Neural cell (in vitro differentiated cells): ENCODE measurements at regions not wholly inside any gene's neighbourhood (a gene's known extent, or its start where the extent isn't known, plus 50 kb on each side); places are given as distances from the start of the nearest gene placed in this dataset.

ENCODE experiments used
- H2AFZ ChIP-seq: fragments of 200-600, 300-800 bp; sonication (generic), shearing (Covaris generic); 2 replicates; pipeline ENCODE4 v1.6.0; 2014; ENCODE audit warnings: low read depth, mild to moderate bottlenecking, antibody characterized with exemption, low read length, moderate library complexity
- H3F3A ChIP-seq: fragments of 200-600 bp; shearing (Covaris generic); 2 replicates; pipeline ENCODE4 v1.6.1; 2016; ENCODE audit warnings: mild to moderate bottlenecking, moderate library complexity, mixed read lengths, antibody characterized with exemption, low read length; ENCODE audit not compliant: insufficient read depth, poor library complexity, severe bottlenecking
- H3K27ac ChIP-seq: fragments of 200-600, 300-800 bp; sonication (generic), shearing (Covaris generic); 2 replicates; pipeline ENCODE4 v1.5.1; 2014; ENCODE audit warnings: mild to moderate bottlenecking, low read length, moderate library complexity
- H3K27me3 ChIP-seq: fragments of 300-800, 200-600 bp; sonication (generic), shearing (Covaris generic); 2 replicates; pipeline ENCODE4 v1.6.0; 2014; ENCODE audit warnings: mild to moderate bottlenecking, low read depth, low read length, moderate library complexity; ENCODE audit not compliant: insufficient read depth
- H3K36me3 ChIP-seq: fragments of 300-800, 200-600 bp; sonication (generic), shearing (Covaris generic); 2 replicates; pipeline ENCODE4 v1.5.1; 2014; ENCODE audit warnings: mild to moderate bottlenecking, antibody characterized with exemption, low read length, moderate library complexity; ENCODE audit not compliant: insufficient read depth
- H3K4me2 ChIP-seq: fragments of 300-800, 200-600 bp; sonication (generic), shearing (Covaris generic); 2 replicates; pipeline ENCODE4 v1.6.0; 2014; ENCODE audit warnings: mild to moderate bottlenecking, low read length
- H3K4me3 ChIP-seq: fragments of 300-800, 200-600 bp; sonication (generic), shearing (Covaris generic); 2 replicates; pipeline ENCODE4 v1.5.1; 2014; ENCODE audit warnings: mild to moderate bottlenecking, low read length, moderate library complexity
- H3K79me2 ChIP-seq: fragments of 200-600 bp; shearing (Covaris generic); replicated peaks from 2 replicates; pipeline ENCODE4 v1.6.0; 2014; ENCODE audit warnings: mild to moderate bottlenecking, low read length, moderate library complexity; ENCODE audit not compliant: insufficient read depth
- H3K9ac ChIP-seq: fragments of 300-800, 200-600 bp; sonication (generic), shearing (Covaris generic); 2 replicates; pipeline ENCODE4 v1.6.1; 2016; ENCODE audit warnings: mild to moderate bottlenecking, low read length, mixed read lengths
- H3K9me2 ChIP-seq: fragments of 200-600 bp; shearing (Covaris generic); 2 replicates; pipeline ENCODE4 v1.6.1; 2016; ENCODE audit warnings: mild to moderate bottlenecking, low read length, mixed read lengths; ENCODE audit not compliant: insufficient read depth
- H3K9me3 ChIP-seq: fragments of 200-600, 300-800 bp; sonication (generic), shearing (Covaris generic); 2 replicates; pipeline ENCODE4 v1.6.1; 2016; ENCODE audit warnings: mild to moderate bottlenecking, mixed run types, low read length, moderate library complexity, mixed read lengths
- H4K20me1 ChIP-seq: fragments of 200-600 bp; shearing (Covaris generic); 2 replicates; pipeline ENCODE4 v1.6.1; 2016; ENCODE audit warnings: mild to moderate bottlenecking, mixed run types; ENCODE audit not compliant: insufficient read depth
- EP300 ChIP-seq: fragments of 450-650 bp; conservative IDR thresholded peaks from 2 replicates; pipeline ENCODE4 v1.6.1; 2014; ENCODE audit warnings: antibody characterized with exemption, mild to moderate bottlenecking, moderate library complexity; ENCODE audit not compliant: poor library complexity, severe bottlenecking
- EZH2 ChIP-seq: fragments of 200-600, 300-800 bp; shearing (Covaris generic), sonication (generic); IDR thresholded peaks from 2 replicates; pipeline ENCODE4 v1.6.1; 2014; ENCODE audit warnings: antibody characterized with exemption, low read length, borderline replicate concordance, mild to moderate bottlenecking; ENCODE audit not compliant: insufficient read depth, poor library complexity, severe bottlenecking
- MXI1 ChIP-seq: fragments of 450-650 bp; conservative IDR thresholded peaks from 2 replicates; pipeline ENCODE4 v1.6.1; 2014; ENCODE audit warnings: antibody characterized with exemption, mild to moderate bottlenecking; ENCODE audit not compliant: poor library complexity, severe bottlenecking
- POLR2AphosphoS5 ChIP-seq: IDR thresholded peaks from 2 replicates; pipeline ENCODE4 v1.6.1; 2012
- RAD21 ChIP-seq: fragments of 450-650 bp; conservative IDR thresholded peaks from 2 replicates; pipeline ENCODE4 v1.6.1; 2014; ENCODE audit warnings: antibody characterized with exemption, mild to moderate bottlenecking, moderate library complexity
- SMC3 ChIP-seq: fragments of 450-650 bp; conservative IDR thresholded peaks from 2 replicates; pipeline ENCODE4 v1.6.1; 2014; ENCODE audit warnings: antibody characterized with exemption, mild to moderate bottlenecking, moderate library complexity; ENCODE audit not compliant: poor library complexity
- TAF1 ChIP-seq: IDR thresholded peaks from 2 replicates; pipeline ENCODE4 v1.6.1; 2012; ENCODE audit warnings: low read depth
- TF ChIP-seq, protein P1 (sequence below): fragments of 450-650 bp; IDR thresholded peaks from 2 replicates; pipeline ENCODE4 v1.5.1; 2014; ENCODE audit warnings: antibody characterized with exemption, mild to moderate bottlenecking, moderate library complexity; ENCODE audit not compliant: poor library complexity, severe bottlenecking
- TF ChIP-seq, protein P2 (sequence below): IDR thresholded peaks from 2 replicates; pipeline ENCODE4 v1.6.1; 2012; ENCODE audit warnings: borderline replicate concordance

DNA sequence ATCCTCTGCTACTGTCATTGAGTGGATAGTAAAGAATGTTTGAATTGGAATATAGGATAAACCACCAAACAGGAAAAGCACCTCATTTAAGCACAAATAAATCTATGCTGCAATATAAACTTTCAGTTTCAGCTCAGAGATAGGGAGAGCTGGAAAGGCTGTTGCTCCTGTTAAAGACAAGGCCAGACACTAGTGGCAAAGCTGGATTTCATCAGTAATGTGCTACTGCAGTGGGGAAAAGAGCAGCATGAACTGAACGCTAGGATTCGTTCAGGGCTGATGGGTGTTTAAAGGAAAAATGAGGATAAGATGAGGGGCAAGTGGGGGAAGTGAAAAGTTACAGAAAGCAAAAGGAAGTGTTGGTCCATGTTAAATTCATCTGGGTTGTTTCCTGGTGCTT lies 775.4 kb upstream of the COBL start:
- Histone ChIP-seq H3K9me3 (no peaks in the 10 kb centered on the region), H3K27ac (no peak overlapping the region), H4K20me1 (no peaks in the 10 kb centered on the region), H3K27me3 (no peaks in the 10 kb centered on the region), H3K9ac (no peak overlapping the region), H3K9me2 (no peaks in the 10 kb centered on the region), H3K36me3 (no peaks in the 10 kb centered on the region), H2AFZ (no peak overlapping the region), H3K79me2 (no peaks in the 10 kb centered on the region), H3F3A (no peaks in the 10 kb centered on the region), H3K4me2 (no peak overlapping the region), H3K4me3 (no peak overlapping the region)
- TF ChIP-seq, protein P1, sequence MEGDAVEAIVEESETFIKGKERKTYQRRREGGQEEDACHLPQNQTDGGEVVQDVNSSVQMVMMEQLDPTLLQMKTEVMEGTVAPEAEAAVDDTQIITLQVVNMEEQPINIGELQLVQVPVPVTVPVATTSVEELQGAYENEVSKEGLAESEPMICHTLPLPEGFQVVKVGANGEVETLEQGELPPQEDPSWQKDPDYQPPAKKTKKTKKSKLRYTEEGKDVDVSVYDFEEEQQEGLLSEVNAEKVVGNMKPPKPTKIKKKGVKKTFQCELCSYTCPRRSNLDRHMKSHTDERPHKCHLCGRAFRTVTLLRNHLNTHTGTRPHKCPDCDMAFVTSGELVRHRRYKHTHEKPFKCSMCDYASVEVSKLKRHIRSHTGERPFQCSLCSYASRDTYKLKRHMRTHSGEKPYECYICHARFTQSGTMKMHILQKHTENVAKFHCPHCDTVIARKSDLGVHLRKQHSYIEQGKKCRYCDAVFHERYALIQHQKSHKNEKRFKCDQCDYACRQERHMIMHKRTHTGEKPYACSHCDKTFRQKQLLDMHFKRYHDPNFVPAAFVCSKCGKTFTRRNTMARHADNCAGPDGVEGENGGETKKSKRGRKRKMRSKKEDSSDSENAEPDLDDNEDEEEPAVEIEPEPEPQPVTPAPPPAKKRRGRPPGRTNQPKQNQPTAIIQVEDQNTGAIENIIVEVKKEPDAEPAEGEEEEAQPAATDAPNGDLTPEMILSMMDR: no peak
- no peak for TF ChIP-seq MXI1
- TF ChIP-seq EZH2: no peak
- TF ChIP-seq RAD21: no peak
- TF ChIP-seq, protein P2, sequence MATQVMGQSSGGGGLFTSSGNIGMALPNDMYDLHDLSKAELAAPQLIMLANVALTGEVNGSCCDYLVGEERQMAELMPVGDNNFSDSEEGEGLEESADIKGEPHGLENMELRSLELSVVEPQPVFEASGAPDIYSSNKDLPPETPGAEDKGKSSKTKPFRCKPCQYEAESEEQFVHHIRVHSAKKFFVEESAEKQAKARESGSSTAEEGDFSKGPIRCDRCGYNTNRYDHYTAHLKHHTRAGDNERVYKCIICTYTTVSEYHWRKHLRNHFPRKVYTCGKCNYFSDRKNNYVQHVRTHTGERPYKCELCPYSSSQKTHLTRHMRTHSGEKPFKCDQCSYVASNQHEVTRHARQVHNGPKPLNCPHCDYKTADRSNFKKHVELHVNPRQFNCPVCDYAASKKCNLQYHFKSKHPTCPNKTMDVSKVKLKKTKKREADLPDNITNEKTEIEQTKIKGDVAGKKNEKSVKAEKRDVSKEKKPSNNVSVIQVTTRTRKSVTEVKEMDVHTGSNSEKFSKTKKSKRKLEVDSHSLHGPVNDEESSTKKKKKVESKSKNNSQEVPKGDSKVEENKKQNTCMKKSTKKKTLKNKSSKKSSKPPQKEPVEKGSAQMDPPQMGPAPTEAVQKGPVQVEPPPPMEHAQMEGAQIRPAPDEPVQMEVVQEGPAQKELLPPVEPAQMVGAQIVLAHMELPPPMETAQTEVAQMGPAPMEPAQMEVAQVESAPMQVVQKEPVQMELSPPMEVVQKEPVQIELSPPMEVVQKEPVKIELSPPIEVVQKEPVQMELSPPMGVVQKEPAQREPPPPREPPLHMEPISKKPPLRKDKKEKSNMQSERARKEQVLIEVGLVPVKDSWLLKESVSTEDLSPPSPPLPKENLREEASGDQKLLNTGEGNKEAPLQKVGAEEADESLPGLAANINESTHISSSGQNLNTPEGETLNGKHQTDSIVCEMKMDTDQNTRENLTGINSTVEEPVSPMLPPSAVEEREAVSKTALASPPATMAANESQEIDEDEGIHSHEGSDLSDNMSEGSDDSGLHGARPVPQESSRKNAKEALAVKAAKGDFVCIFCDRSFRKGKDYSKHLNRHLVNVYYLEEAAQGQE: no peak
- no peak for TF ChIP-seq POLR2AphosphoS5
- no peak for TF ChIP-seq SMC3
- no peak for TF ChIP-seq TAF1
- TF ChIP-seq EP300: no peak

GRCh38 chr7:52091101-52091500 lies 774.5 kb upstream of the COBL start:
- no peak overlapping the region for H3K9ac ChIP-seq
- H4K20me1 ChIP-seq: no peaks in the 10 kb centered on the region
- H3K36me3 ChIP-seq: no peaks in the 10 kb centered on the region
- H3K4me3 ChIP-seq: no peak overlapping the region
- no peaks in the 10 kb centered on the region for H3K79me2 ChIP-seq
- H2AFZ ChIP-seq: no peak overlapping the region
- no peak overlapping the region for H3K4me2 ChIP-seq
- H3F3A ChIP-seq: no peaks in the 10 kb centered on the region
- no peaks in the 10 kb centered on the region for H3K9me3 ChIP-seq
- H3K27me3 ChIP-seq: no peaks in the 10 kb centered on the region
- H3K9me2 ChIP-seq: no peaks in the 10 kb centered on the region
- H3K27ac ChIP-seq: no peak overlapping the region
- TF ChIP-seq SMC3: no peak
- no peak for TF ChIP-seq MXI1
- TF ChIP-seq, protein P1: no peak
- no peak for TF ChIP-seq POLR2AphosphoS5
- no peak for TF ChIP-seq TAF1
- TF ChIP-seq EP300: no peak
- TF ChIP-seq EZH2: no peak
- TF ChIP-seq, protein P2: no peak
- TF ChIP-seq RAD21: no peak
